ENCODE measurements at regions not wholly inside any gene's neighbourhood (a gene's known extent, or its start where the extent isn't known, plus 50 kb on each side); places are given as distances from the start of the nearest gene placed in this dataset.

GRCh38 chr5:113721171-113721570, 207.7 kb downstream of the YTHDC2 start:
- TF ChIP-seq, protein P1, sequence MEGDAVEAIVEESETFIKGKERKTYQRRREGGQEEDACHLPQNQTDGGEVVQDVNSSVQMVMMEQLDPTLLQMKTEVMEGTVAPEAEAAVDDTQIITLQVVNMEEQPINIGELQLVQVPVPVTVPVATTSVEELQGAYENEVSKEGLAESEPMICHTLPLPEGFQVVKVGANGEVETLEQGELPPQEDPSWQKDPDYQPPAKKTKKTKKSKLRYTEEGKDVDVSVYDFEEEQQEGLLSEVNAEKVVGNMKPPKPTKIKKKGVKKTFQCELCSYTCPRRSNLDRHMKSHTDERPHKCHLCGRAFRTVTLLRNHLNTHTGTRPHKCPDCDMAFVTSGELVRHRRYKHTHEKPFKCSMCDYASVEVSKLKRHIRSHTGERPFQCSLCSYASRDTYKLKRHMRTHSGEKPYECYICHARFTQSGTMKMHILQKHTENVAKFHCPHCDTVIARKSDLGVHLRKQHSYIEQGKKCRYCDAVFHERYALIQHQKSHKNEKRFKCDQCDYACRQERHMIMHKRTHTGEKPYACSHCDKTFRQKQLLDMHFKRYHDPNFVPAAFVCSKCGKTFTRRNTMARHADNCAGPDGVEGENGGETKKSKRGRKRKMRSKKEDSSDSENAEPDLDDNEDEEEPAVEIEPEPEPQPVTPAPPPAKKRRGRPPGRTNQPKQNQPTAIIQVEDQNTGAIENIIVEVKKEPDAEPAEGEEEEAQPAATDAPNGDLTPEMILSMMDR (IDR thresholded peaks at IDR 0.05): no peak
- TF ChIP-seq POLR2A (IDR thresholded peaks at IDR 0.05): no peak
